ENCODE measurements at regions not wholly inside any gene's neighbourhood (a gene's known extent, or its start where the extent isn't known, plus 50 kb on each side); places are given as distances from the start of the nearest gene placed in this dataset.

- no peak for TF ChIP-seq EZH2 (IDR thresholded peaks at IDR 0.05; ENCODE audit: low read length, unreplicated experiment)
- no peak for TF ChIP-seq EZH2phosphoT487 (IDR thresholded peaks at IDR 0.05; ENCODE audit: borderline replicate concordance, low read length)
- no peak for TF ChIP-seq CTCF (conservative IDR thresholded peaks at IDR 0.05; ENCODE audit: low read depth, low read length)
- intact Hi-C loops (cut with micrococcal nuclease) = no loop called here
- H3F3A ChIP-seq (ENCODE audit: low read length, unreplicated experiment) = no peaks in the 10 kb centered on the region
These were observed 703.4 kb downstream of the TBC1D22A start for GRCh38 chr22:47465809-47466208.

GRCh38 chr22:47465222-47465621 lies 702.8 kb downstream of the TBC1D22A start:
- Histone ChIP-seq H3K27ac (ENCODE audit: low read length) (no peak overlapping the region), H2AFZ (ENCODE audit: low read length) (no peak overlapping the region), H3K27me3 (ENCODE audit: low read length) (peaks cover 20% of the 10 kb centered on the region), H3F3A (ENCODE audit: low read length, unreplicated experiment) (no peaks in the 10 kb centered on the region), H4K20me1 (ENCODE audit: low read length) (no peaks in the 10 kb centered on the region), H3K79me2 (ENCODE audit: low read length) (no peaks in the 10 kb centered on the region), H3K9me2 (replicated peaks; ENCODE audit: low read length) (no peaks in the 10 kb centered on the region), H3K9ac (ENCODE audit: low read length) (no peak overlapping the region), H3K4me2 (ENCODE audit: low read length) (no peak overlapping the region), H3K4me3 (ENCODE audit: low read length) (no peak overlapping the region), H3K4me1 (ENCODE audit: insufficient read depth, low read length) (no peaks in the 10 kb centered on the region), H3K36me3 (ENCODE audit: low read depth, low read length) (no peaks in the 10 kb centered on the region), H3K9me3 (ENCODE audit: low read length) (no peaks in the 10 kb centered on the region)
- ATAC-seq = no peak
- intact Hi-C loops (cut with micrococcal nuclease) = no loop called here
- POLR2A ChIA-PET (ENCODE audit: unreplicated experiment) = no interaction called here
- no peak for TF ChIP-seq EZH2 (IDR thresholded peaks at IDR 0.05; ENCODE audit: low read length, unreplicated experiment)
- TF ChIP-seq EZH2phosphoT487 (IDR thresholded peaks at IDR 0.05; ENCODE audit: borderline replicate concordance, low read length) = no peak
- TF ChIP-seq CTCF (conservative IDR thresholded peaks at IDR 0.05; ENCODE audit: low read depth, low read length) = no peak
- no TSS peak for BruUV-seq (replicated peaks)
- no peak for DNase-seq
- CTCF ChIA-PET = no interaction called here

More at GRCh38 chr22:47465809-47466208, 703.4 kb downstream of the TBC1D22A start:
- Histone ChIP-seq H4K20me1 (ENCODE audit: low read length) (no peaks in the 10 kb centered on the region), H3K9me2 (replicated peaks; ENCODE audit: low read length) (no peaks in the 10 kb centered on the region), H3K27ac (ENCODE audit: low read length) (no peak overlapping the region), H3K9ac (ENCODE audit: low read length) (no peak overlapping the region), H3K4me2 (ENCODE audit: low read length) (no peak overlapping the region), H3K36me3 (ENCODE audit: low read depth, low read length) (no peaks in the 10 kb centered on the region), H2AFZ (ENCODE audit: low read length) (no peak overlapping the region), H3K79me2 (ENCODE audit: low read length) (no peaks in the 10 kb centered on the region), H3K27me3 (ENCODE audit: low read length) (peaks cover 25% of the 10 kb centered on the region), H3K4me3 (ENCODE audit: low read length) (no peak overlapping the region), H3K9me3 (ENCODE audit: low read length) (no peaks in the 10 kb centered on the region), H3K4me1 (ENCODE audit: insufficient read depth, low read length) (no peaks in the 10 kb centered on the region)
- DNase-seq (no peak), ATAC-seq (no peak)
- ChIA-PET POLR2A (ENCODE audit: unreplicated experiment) (no interaction called here), CTCF (no interaction called here)
- BruUV-seq (replicated peaks) = no TSS peak

GRCh38 chr22:47463220-47463619 lies 700.8 kb downstream of the TBC1D22A start:
- TF ChIP-seq EZH2 (IDR thresholded peaks at IDR 0.05; ENCODE audit: low read length, unreplicated experiment) = no peak
- no peak overlapping the region for H2AFZ ChIP-seq (ENCODE audit: low read length)
- ChIA-PET CTCF (no interaction called here), POLR2A (ENCODE audit: unreplicated experiment) (no interaction called here)
- H3K4me1 ChIP-seq (ENCODE audit: insufficient read depth, low read length) = no peaks in the 10 kb centered on the region
- no peaks in the 10 kb centered on the region for H3K9me3 ChIP-seq (ENCODE audit: low read length)
- H3K9me2 ChIP-seq (replicated peaks; ENCODE audit: low read length) = no peaks in the 10 kb centered on the region
- H3K27me3 ChIP-seq (ENCODE audit: low read length) = 0 out of 2 replicates have a peak, but pooled peaks cover 4% of the 10 kb centered on the region
- DNase-seq (no peak), ATAC-seq (no peak)
- H3K4me3 ChIP-seq (ENCODE audit: low read length) = no peak overlapping the region
- no TSS peak for BruUV-seq (replicated peaks)
- H3F3A ChIP-seq (ENCODE audit: low read length, unreplicated experiment) = no peaks in the 10 kb centered on the region
- H3K27ac ChIP-seq (ENCODE audit: low read length) = no peak overlapping the region
- no peaks in the 10 kb centered on the region for H3K79me2 ChIP-seq (ENCODE audit: low read length)
- intact Hi-C loops (cut with micrococcal nuclease) = no loop called here
- no peaks in the 10 kb centered on the region for H3K36me3 ChIP-seq (ENCODE audit: low read depth, low read length)
- no peak overlapping the region for H3K9ac ChIP-seq (ENCODE audit: low read length)
- H3K4me2 ChIP-seq (ENCODE audit: low read length) = no peak overlapping the region
- no peaks in the 10 kb centered on the region for H4K20me1 ChIP-seq (ENCODE audit: low read length)

Data from PC-3 (cell line).